ENCODE measurements at regions not wholly inside any gene's neighbourhood (a gene's known extent, or its start where the extent isn't known, plus 50 kb on each side); places are given as distances from the start of the nearest gene placed in this dataset.

- in situ Hi-C loops (cut with HindIII; ENCODE audit: low sequenced_read_pairs), result no loop called here
These were observed 749.5 kb downstream of the RNF144A start for GRCh38 chr2:7666596-7667259.

GRCh38 chr2:7667260-7667757, 750.1 kb downstream of the RNF144A start:
- in situ Hi-C loops (cut with HindIII; ENCODE audit: low sequenced_read_pairs), result no loop called here

- in situ Hi-C loops (cut with HindIII; ENCODE audit: low sequenced_read_pairs), result no loop called here
These were observed 753.9 kb downstream of the RNF144A start for GRCh38 chr2:7670905-7671641.

- in situ Hi-C loops (cut with HindIII; ENCODE audit: low sequenced_read_pairs), result no loop called here
These were observed 754.9 kb downstream of the RNF144A start for GRCh38 chr2:7672027-7672684.

DNA sequence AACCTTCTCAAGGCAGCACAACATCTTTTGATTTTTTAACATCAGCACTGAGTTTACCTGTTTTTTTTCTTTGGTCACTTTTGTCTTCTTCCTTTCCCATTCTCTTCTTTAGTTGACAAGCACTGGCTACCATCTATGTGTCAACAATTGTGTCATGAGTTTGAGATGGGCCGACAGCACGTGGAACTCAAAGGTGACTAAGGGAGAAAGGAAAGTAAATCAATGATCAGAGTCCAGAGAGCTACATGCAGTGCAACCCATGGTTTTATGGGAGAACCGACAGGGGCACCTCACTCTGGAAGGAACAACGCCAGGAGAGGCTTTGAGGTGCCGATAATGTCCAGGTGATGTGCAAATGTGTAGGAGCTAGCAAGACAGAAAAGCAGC, 755.5 kb downstream of the RNF144A start:
- in situ Hi-C loops (cut with HindIII; ENCODE audit: low sequenced_read_pairs), result no loop called here

- in situ Hi-C loops (cut with HindIII; ENCODE audit: low sequenced_read_pairs), result no loop called here
These were observed 755.9 kb downstream of the RNF144A start for GRCh38 chr2:7673101-7673500.

DNA sequence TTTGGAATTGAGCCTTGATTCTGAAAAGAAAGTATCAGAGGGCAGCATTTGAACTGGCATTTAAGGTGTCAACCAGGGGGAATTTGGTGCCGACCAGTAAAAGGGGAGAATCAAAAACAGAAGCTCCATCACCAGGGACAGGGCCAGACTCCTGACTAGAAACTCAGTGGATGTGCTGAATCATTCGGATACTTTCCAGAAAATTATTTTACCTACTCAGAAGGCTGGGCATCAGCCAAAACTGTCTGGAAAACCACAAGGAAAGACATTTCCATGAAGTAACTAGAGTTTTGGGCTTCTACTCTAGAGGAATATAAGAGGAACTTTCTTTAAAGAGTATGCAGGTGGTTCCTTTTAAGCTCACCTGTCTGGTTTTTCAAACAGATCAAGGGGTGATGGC, 756.6 kb downstream of the RNF144A start:
- in situ Hi-C loops (cut with HindIII; ENCODE audit: low sequenced_read_pairs), result no loop called here

GRCh38 chr2:7674606-7675005, 757.4 kb downstream of the RNF144A start:
- in situ Hi-C loops (cut with HindIII; ENCODE audit: low sequenced_read_pairs), result no loop called here

DNA sequence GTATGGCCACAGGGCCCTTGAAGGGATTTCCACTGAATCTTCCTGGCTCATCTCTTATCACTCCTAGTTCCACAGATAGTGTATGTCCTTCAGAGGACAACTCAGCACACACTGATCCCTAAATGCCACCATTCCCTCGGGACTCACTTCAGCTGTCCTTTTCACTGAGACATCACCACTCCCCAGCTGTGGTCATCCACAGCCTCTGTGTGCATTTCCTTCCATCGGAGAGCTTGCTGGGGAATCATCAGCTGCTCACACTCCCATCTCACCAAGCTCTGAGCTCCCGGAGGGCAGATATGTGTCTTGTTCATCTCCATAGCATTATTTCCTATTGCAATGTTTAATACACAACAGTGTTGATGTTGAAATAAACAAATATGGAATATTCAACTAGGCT, 759.5 kb downstream of the RNF144A start:
- in situ Hi-C loops (cut with HindIII; ENCODE audit: low sequenced_read_pairs), result no loop called here

DNA sequence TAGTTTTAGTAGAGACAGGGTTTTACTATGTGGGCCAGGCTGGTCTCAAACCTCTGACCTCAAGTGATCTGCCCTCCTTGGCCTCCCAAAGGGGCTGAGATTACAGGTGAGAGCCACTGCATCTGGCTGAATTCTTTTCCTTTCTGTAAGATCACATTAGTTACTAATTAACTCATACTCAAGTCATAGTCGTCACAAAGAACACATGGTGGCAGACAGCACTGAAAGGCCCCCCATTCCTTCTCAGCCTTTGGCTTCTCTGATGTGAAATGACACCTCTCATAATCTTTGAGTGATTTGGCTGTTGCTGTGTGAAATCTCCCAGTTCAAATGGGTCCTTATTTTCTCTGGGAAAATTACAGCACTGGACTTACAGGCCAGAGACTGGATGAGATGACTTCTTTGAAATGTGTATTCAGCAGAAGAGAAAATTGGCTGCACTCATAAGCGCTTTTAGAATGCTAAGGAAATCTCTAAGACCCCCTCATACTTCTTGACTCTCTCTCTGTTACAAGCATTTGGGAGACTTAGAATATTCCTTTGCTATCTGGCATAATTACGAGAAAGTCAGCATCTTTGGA, 764.8 kb downstream of the RNF144A start:
- in situ Hi-C loops (cut with HindIII; ENCODE audit: low sequenced_read_pairs), result no loop called here

DNA sequence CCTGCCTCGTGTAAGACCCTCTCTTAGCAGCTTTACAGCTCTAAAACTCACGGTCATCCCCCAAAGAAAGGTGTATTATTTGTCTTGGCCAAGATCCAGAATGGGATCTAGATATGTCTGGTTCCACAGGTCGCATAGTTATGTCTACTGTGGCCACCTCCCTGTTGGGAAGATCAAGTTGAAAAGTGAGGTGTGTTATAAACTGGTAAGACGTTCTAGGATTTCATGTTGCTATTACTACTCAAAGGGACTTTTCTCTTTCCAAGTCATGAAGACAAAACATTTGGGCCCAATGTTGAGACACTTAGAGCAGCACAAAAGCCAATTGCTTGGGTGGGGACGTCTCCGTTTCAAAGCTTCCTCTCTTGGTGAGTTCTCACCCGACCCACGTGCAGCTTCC, 766.0 kb downstream of the RNF144A start:
- in situ Hi-C loops (cut with HindIII; ENCODE audit: low sequenced_read_pairs), result no loop called here

- in situ Hi-C loops (cut with HindIII; ENCODE audit: low sequenced_read_pairs), result no loop called here
These were observed 766.5 kb downstream of the RNF144A start for GRCh38 chr2:7683708-7684107.

- in situ Hi-C loops (cut with HindIII; ENCODE audit: low sequenced_read_pairs), result no loop called here
These were observed 768.3 kb downstream of the RNF144A start for GRCh38 chr2:7685342-7686015.

- in situ Hi-C loops (cut with HindIII; ENCODE audit: low sequenced_read_pairs), result no loop called here
These were observed 768.8 kb downstream of the RNF144A start for GRCh38 chr2:7686016-7686385.

DNA sequence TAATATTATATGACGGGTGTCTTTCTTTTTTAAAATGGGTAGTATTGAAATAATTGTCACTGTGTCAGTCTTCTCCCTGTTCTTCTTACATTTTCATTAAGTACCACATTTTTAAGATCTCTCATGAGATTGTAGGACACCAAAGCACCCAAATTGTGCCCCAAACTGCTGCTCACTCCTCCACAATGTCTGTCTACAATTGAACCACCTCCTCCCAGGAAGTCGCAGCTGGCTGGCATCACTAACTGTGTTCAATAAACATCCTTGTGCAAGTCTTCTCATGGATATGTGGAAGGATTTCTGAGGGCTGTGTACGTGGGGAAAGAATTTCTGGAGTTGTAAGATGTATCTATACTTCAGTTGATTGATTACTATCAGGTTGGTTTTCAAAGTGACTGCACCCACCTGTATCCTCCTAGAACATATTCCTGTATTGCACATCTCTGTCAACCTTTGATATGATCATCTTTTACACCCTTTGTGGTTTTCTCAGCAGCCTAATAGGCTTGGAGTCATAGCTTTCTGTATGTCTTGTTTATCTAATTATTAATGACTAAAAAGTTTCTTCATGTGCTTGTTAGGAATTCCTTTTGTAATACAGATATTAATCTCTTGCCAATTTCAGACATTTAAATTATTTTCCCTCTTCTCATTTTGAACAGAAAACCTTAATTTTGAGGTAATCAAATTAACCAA, 774.9 kb downstream of the RNF144A start:
- in situ Hi-C loops (cut with HindIII; ENCODE audit: low sequenced_read_pairs), result no loop called here

DNA sequence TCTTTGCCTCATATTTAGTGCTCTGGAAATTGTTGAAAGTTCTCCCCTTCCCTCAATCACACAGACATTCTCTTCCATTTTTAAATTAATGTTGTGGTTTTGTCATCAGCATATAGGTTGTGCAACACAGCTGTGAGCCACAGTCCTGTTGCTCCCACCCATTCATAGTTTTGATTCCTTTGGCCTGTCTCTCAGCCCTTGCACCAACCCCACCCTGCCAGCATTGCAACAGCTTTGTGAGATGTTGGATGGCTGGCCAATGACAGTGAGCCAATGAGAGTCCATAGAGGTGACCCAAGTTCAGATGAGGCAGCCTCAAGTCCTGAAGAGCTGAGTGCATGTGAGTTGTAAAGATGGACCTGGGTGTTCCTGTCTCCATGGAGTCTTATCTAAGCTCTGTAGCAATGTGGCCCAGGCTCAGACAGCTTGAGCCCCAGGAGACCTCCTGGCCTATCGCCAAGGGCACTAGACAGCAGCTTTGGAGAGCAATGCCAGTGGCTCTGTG, 775.5 kb downstream of the RNF144A start:
- in situ Hi-C loops (cut with HindIII; ENCODE audit: low sequenced_read_pairs), result no loop called here

DNA sequence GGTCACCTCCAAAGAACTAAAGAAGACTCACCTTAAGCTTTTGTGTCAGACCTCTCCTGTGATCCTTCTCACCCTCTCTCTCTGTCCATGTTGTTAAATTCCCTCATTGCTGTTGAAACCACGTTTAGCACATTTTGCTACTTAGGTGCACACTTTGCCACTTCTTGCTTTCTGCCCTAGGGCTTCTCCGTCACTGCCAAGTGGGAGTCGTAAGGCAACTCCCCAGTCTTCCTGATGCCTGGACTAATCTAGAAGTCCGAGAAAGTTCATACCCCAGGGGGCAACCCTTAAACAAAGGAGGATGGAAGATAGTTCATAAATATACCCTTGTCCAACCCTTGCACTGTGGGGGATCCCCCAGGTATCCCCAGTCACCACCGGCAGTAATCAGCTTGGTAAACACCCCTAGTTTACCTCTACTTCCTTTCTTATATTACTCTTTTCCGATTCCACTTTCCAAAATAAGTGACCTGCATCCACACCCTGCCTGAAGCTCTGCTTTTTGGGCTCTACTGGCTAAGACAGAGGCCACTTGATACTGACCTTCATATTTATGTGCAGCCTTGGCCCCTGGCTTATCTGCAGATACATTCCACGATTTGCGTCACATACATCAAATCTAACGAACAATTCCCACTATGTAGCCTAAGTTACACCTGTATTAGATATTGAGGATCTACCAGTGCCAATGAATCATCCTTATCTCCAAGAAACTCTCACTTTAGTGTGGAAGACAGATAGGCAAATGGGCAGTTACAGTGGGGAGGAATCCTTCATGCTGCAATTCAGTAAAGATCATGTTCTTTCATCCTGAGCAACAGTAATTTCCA, 776.2 kb downstream of the RNF144A start:
- in situ Hi-C loops (cut with HindIII; ENCODE audit: low sequenced_read_pairs), result no loop called here

- in situ Hi-C loops (cut with HindIII; ENCODE audit: low sequenced_read_pairs), result no loop called here
These were observed 777.1 kb downstream of the RNF144A start for GRCh38 chr2:7694076-7694985.
